PC-3 (cell line): ENCODE measurements at regions not wholly inside any gene's neighbourhood (a gene's known extent, or its start where the extent isn't known, plus 50 kb on each side); places are given as distances from the start of the nearest gene placed in this dataset.

Source experiments
- ATAC-seq: fragments of 200-7000 bp; cut with Tn5 transposase; 2 replicates; pipeline ENCODE4 v1.9.1; 2020; ENCODE audit warnings: mild to moderate bottlenecking, moderate library complexity
- BruUV-seq: library from RNA; stranded (reverse); fragments of 400-500 nt; replicated peaks from 2 replicates; lab custom pipeline; 2021; lab: Mats Ljungman, UMichigan
- CTCF ChIA-PET: fragments of 300-600 bp; sonication (Branson Sonifier 250); formaldehyde crosslinking; loops from one replicate; lab custom pipeline; 2022; ENCODE audit warnings: antibody characterized with exemption; lab: Charles Lee
- POLR2A ChIA-PET: fragments of 300-600 bp; sonication (Branson Sonifier 250); formaldehyde crosslinking; loops from one replicate; lab custom pipeline; 2022; ENCODE audit warnings: antibody characterized with exemption; ENCODE audit not compliant: unreplicated experiment; lab: Charles Lee
- DNase-seq: peaks from one replicate; pipeline ENCODE4 v3.0.0-alpha.2; 2015
- H2AFZ ChIP-seq: fragments of 300-600 bp; sonication (generic); 2 replicates; pipeline ENCODE4 v1.6.0; 2016; ENCODE audit warnings: antibody characterized with exemption, low read length
- H3F3A ChIP-seq: fragments of 300-600 bp; sonication (generic); one replicate; pipeline ENCODE4 v1.6.0; 2017; ENCODE audit warnings: antibody characterized with exemption, low read length, control low read depth, mild to moderate bottlenecking; ENCODE audit not compliant: unreplicated experiment
- H3K27ac ChIP-seq: fragments of 300-600 bp; sonication (generic); 2 replicates; pipeline ENCODE4 v1.5.1; 2016; ENCODE audit warnings: mild to moderate bottlenecking, low read length
- H3K27me3 ChIP-seq: fragments of 300-600 bp; sonication (generic); 2 replicates; pipeline ENCODE4 v1.6.1; 2016; ENCODE audit warnings: low read length, mixed read lengths
- H3K36me3 ChIP-seq: fragments of 300-600 bp; sonication (generic); 2 replicates; pipeline ENCODE4 v1.6.1; 2016; ENCODE audit warnings: low read depth, mixed run types, low read length, mixed read lengths
- H3K4me1 ChIP-seq: fragments of 300-600 bp; sonication (generic); 2 replicates; pipeline ENCODE4 v1.5.1; 2016; ENCODE audit warnings: low read length; ENCODE audit not compliant: insufficient read depth
- H3K4me2 ChIP-seq: fragments of 300-600 bp; sonication (generic); 2 replicates; pipeline ENCODE4 v1.6.0; 2016; ENCODE audit warnings: low read length
- H3K4me3 ChIP-seq: fragments of 300-600 bp; sonication (generic); 2 replicates; pipeline ENCODE4 v1.5.1; 2016; ENCODE audit warnings: mild to moderate bottlenecking, low read length, mixed read lengths
- H3K79me2 ChIP-seq: fragments of 300-600 bp; sonication (generic); 2 replicates; pipeline ENCODE4 v1.6.1; 2017; ENCODE audit warnings: low read length, mixed read lengths
- H3K9ac ChIP-seq: fragments of 300-600 bp; sonication (generic); 2 replicates; pipeline ENCODE4 v1.6.0; 2016; ENCODE audit warnings: mild to moderate bottlenecking, low read length
- H3K9me2 ChIP-seq: fragments of 300-600 bp; sonication (generic); replicated peaks from 2 replicates; pipeline ENCODE4 v1.6.1; 2016; ENCODE audit warnings: mixed run types, low read length, mixed read lengths
- H3K9me3 ChIP-seq: fragments of 300-600 bp; sonication (generic); 2 replicates; pipeline ENCODE4 v1.6.1; 2016; ENCODE audit warnings: low read length, mixed read lengths
- H4K20me1 ChIP-seq: fragments of 300-600 bp; sonication (generic); 2 replicates; pipeline ENCODE4 v1.6.1; 2016; ENCODE audit warnings: low read length, mixed read lengths
- CTCF ChIP-seq: fragments of 300-600 bp; sonication (generic); conservative IDR thresholded peaks from 2 replicates; pipeline ENCODE4 v1.5.1; 2017; ENCODE audit warnings: antibody characterized with exemption, low read depth, mild to moderate bottlenecking, low read length
- EZH2 ChIP-seq: fragments of 300-600 bp; sonication (generic); IDR thresholded peaks from one replicate; pipeline ENCODE4 v1.6.1; 2017; ENCODE audit warnings: antibody characterized with exemption, mild to moderate bottlenecking, low read length; ENCODE audit not compliant: unreplicated experiment
- EZH2phosphoT487 ChIP-seq: fragments of 300-600 bp; sonication (generic); IDR thresholded peaks from 2 replicates; pipeline ENCODE4 v1.6.1; 2018; ENCODE audit warnings: mild to moderate bottlenecking, antibody characterized with exemption, low read length, borderline replicate concordance
- intact Hi-C: fragments of 100-400 bp; cut with micrococcal nuclease; formaldehyde crosslinking; loops from 2 replicates; pipeline ENCODE4 v1.9.0; 2023

GRCh38 chrX:16451334-16451733, 198.6 kb upstream of the S100G start:
- H3K9ac ChIP-seq, result no peak overlapping the region
- no peak overlapping the region for H3K4me3 ChIP-seq
- H3K9me3 ChIP-seq, result no peaks in the 10 kb centered on the region
- no peak overlapping the region for H2AFZ ChIP-seq
- H3K27ac ChIP-seq, result no peak overlapping the region
- ChIA-PET POLR2A (interaction anchor here (0.6 kb wide), 1 partner anchor 259 kb away, joined by 4 read pairs; no protein-coding TSS in a partner anchor), CTCF (no interaction called here)
- no peaks in the 10 kb centered on the region for H3F3A ChIP-seq
- H4K20me1 ChIP-seq, result no peaks in the 10 kb centered on the region
- intact Hi-C loops, result no loop called here
- no peaks in the 10 kb centered on the region for H3K9me2 ChIP-seq
- BruUV-seq, result no TSS peak
- TF ChIP-seq CTCF (no peak), EZH2 (no peak), EZH2phosphoT487 (no peak)
- H3K79me2 ChIP-seq, result no peaks in the 10 kb centered on the region
- DNase-seq, result no peak
- no peaks in the 10 kb centered on the region for H3K36me3 ChIP-seq
- peak; percentile 54 for ATAC-seq
- no peaks in the 10 kb centered on the region for H3K27me3 ChIP-seq
- no peak overlapping the region for H3K4me2 ChIP-seq
- H3K4me1 ChIP-seq, result no peaks in the 10 kb centered on the region

- H3K4me2 ChIP-seq, result no peak overlapping the region
- H3K27me3 ChIP-seq, result no peaks in the 10 kb centered on the region
- H3K9me3 ChIP-seq, result no peaks in the 10 kb centered on the region
- ATAC-seq, result no peak
- no peak for TF ChIP-seq EZH2phosphoT487
- TF ChIP-seq CTCF, result no peak
- no peak for TF ChIP-seq EZH2
- no peak overlapping the region for H3K9ac ChIP-seq
- H3K36me3 ChIP-seq, result no peaks in the 10 kb centered on the region
- intact Hi-C loops, result no loop called here
- no peak for DNase-seq
- no TSS peak for BruUV-seq
- H3K4me1 ChIP-seq, result no peaks in the 10 kb centered on the region
- no peak overlapping the region for H2AFZ ChIP-seq
- CTCF ChIA-PET, result no interaction called here
- no peaks in the 10 kb centered on the region for H3K9me2 ChIP-seq
- no peak overlapping the region for H3K4me3 ChIP-seq
- H4K20me1 ChIP-seq, result no peaks in the 10 kb centered on the region
- no peak overlapping the region for H3K27ac ChIP-seq
- POLR2A ChIA-PET, result interaction anchor here (0.6 kb wide), 1 partner anchor 223 kb away, joined by 4 read pairs; no protein-coding TSS in a partner anchor
- no peaks in the 10 kb centered on the region for H3F3A ChIP-seq
- no peaks in the 10 kb centered on the region for H3K79me2 ChIP-seq
Measured at GRCh38 chrX:16454926-16455325, 195.0 kb upstream of the S100G start.

DNA sequence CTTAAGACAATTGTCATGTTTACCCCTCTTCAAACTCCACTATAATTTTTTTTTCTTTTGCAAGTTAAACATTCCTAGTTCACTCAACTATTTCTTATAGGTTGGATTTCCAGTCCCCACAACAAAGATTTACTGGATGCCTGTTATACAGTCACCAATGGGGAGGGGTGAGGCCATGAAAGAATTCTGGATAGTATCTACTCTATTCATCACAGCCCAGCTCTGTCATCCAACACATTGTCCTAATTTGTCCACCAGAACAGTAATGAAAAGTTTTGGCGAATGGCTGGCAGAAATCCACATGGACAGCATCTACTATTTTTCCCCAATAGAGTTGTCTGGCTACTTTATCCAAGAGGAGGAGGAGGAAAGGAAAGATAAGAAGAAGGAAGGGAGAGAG, 192.7 kb upstream of the S100G start:
- BruUV-seq, result no TSS peak
- H3K9me3 ChIP-seq, result no peaks in the 10 kb centered on the region
- H3K36me3 ChIP-seq, result no peaks in the 10 kb centered on the region
- no peaks in the 10 kb centered on the region for H3K79me2 ChIP-seq
- no peaks in the 10 kb centered on the region for H3F3A ChIP-seq
- no peaks in the 10 kb centered on the region for H3K4me1 ChIP-seq
- H3K4me2 ChIP-seq, result no peak overlapping the region
- ChIA-PET CTCF (no interaction called here), POLR2A (no interaction called here)
- TF ChIP-seq CTCF (no peak), EZH2phosphoT487 (no peak), EZH2 (no peak)
- no peak for ATAC-seq
- no peak overlapping the region for H3K4me3 ChIP-seq
- H3K9me2 ChIP-seq, result no peaks in the 10 kb centered on the region
- no peaks in the 10 kb centered on the region for H3K27me3 ChIP-seq
- no peak overlapping the region for H2AFZ ChIP-seq
- no peak overlapping the region for H3K27ac ChIP-seq
- no peak for DNase-seq
- no peak overlapping the region for H3K9ac ChIP-seq
- intact Hi-C loops, result no loop called here
- H4K20me1 ChIP-seq, result no peaks in the 10 kb centered on the region
